ENCODE measurements at regions not wholly inside any gene's neighbourhood (a gene's known extent, or its start where the extent isn't known, plus 50 kb on each side); places are given as distances from the start of the nearest gene placed in this dataset.

DNA sequence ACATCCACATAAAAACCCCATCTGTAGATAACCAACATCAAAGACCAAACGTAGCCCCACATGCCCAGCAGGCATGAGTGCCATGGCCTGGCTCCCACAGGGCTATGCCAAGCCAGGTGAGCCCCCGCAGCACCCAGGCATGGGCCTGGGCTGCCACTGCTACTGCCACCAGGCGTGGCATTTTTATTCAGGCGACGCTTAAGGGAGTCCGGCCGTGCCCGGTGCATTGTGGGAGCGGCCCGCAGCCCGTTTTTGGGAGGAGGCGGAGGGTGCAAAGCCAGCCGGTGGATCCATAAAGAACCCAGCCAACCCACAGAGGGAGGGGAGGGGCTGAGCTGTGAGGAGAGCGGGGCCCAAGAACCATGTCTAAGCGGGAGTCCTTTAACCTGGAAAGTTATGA, 83.6 kb downstream of the XIST start:
- Histone ChIP-seq H2AFZ (ENCODE audit: low read length) (no peak overlapping the region), H3K9me2 (replicated peaks; ENCODE audit: insufficient read depth, low read length) (no peaks in the 10 kb centered on the region), H3K27me3 (ENCODE audit: low read length) (no peaks in the 10 kb centered on the region)

DNA sequence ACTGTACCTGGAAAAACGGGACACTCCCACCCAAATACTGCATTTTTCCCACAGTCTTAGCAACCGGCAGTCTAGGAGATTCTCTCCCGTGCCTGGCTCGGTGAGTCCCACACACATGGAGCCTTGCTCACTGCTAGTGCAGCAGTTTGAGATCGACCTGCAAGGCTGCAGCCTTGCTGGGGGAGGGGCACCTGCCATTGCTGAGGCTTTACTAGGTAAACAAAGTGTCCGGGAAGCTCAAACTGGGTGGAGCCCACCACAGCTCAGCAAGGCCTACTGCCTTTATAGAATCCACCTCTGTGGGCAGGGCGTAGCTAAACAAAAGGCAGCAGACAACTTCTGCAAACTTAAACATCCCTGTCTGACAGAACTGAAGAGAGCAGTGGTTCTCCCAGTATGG, 84.4 kb downstream of the XIST start:
- DNase-seq, result no peak
- Histone ChIP-seq H3K27me3 (ENCODE audit: low read length) (no peaks in the 10 kb centered on the region), H3K9me2 (replicated peaks; ENCODE audit: insufficient read depth, low read length) (no peaks in the 10 kb centered on the region), H3K9ac (ENCODE audit: low read length) (no peak overlapping the region), H3K4me1 (ENCODE audit: low read length) (peaks cover 37% of the 10 kb centered on the region), H3K79me2 (ENCODE audit: low read length) (no peaks in the 10 kb centered on the region), H3K4me2 (ENCODE audit: low read depth, low read length, poor library complexity, severe bottlenecking) (no peak overlapping the region), H3K27ac (ENCODE audit: low read length) (no peak overlapping the region), H4K20me1 (ENCODE audit: insufficient read depth, low read depth, low read length) (no peaks in the 10 kb centered on the region; the same call in 1 of the 2 replicates), H3K4me3 (ENCODE audit: low read length) (no peak overlapping the region), H3K9me3 (ENCODE audit: low read length) (no peaks in the 10 kb centered on the region), H3K36me3 (ENCODE audit: insufficient read depth, low read length) (no peaks in the 10 kb centered on the region), H2AFZ (ENCODE audit: low read length) (no peak overlapping the region)

More for the DNA sequence above, 83.6 kb downstream of the XIST start:
- H4K20me1 ChIP-seq (ENCODE audit: insufficient read depth, low read depth, low read length), result no peaks in the 10 kb centered on the region; the same call in 1 of the 2 replicates
- H3K27ac ChIP-seq (ENCODE audit: low read length), result no peak overlapping the region
- H3K79me2 ChIP-seq (ENCODE audit: low read length), result no peaks in the 10 kb centered on the region
- H3K4me3 ChIP-seq (ENCODE audit: low read length), result no peak overlapping the region
- H3K9ac ChIP-seq (ENCODE audit: low read length), result no peak overlapping the region
- H3K36me3 ChIP-seq (ENCODE audit: insufficient read depth, low read length), result no peaks in the 10 kb centered on the region
- no peak overlapping the region for H3K4me2 ChIP-seq (ENCODE audit: low read depth, low read length, poor library complexity, severe bottlenecking)
- H3K9me3 ChIP-seq (ENCODE audit: low read length), result no peaks in the 10 kb centered on the region
- no peak for DNase-seq
- H3K4me1 ChIP-seq (ENCODE audit: low read length), result peaks cover 32% of the 10 kb centered on the region

DNA sequence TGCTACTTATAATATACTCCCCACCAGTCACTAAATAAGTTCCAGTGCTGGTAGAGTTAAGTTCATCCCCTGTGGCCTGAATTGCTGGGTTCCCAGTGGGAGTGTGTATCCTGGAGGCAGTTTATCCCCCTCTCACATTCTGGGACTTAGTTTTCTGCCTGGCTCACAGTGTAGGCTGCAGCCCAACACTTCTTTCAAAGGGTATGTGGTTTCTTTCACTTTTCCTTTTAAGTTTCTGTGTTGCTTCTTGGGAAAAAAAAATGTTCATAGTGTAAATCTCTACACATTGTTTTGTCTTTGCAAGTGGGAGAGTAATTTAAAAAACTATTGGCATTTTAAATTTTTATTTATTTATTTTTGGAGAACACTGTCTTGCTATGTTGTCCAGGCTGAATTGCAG, 85.5 kb downstream of the XIST start:
- no peaks in the 10 kb centered on the region for H3K36me3 ChIP-seq (ENCODE audit: insufficient read depth, low read length)
- H3K4me1 ChIP-seq (ENCODE audit: low read length), result peaks cover 37% of the 10 kb centered on the region
- peak overlapping the region; percentile 88 for H3K4me2 ChIP-seq (ENCODE audit: low read depth, low read length, poor library complexity, severe bottlenecking)
- DNase-seq, result no peak
- no peaks in the 10 kb centered on the region for H3K9me3 ChIP-seq (ENCODE audit: low read length)
- H2AFZ ChIP-seq (ENCODE audit: low read length), result no peak overlapping the region
- no peaks in the 10 kb centered on the region; the same call in 1 of the 2 replicates for H4K20me1 ChIP-seq (ENCODE audit: insufficient read depth, low read depth, low read length)
- H3K9me2 ChIP-seq (replicated peaks; ENCODE audit: insufficient read depth, low read length), result no peaks in the 10 kb centered on the region
- H3K27ac ChIP-seq (ENCODE audit: low read length), result peak overlapping the region; percentile 99
- H3K9ac ChIP-seq (ENCODE audit: low read length), result peak overlapping the region; percentile 57
- H3K4me3 ChIP-seq (ENCODE audit: low read length), result peak overlapping the region; percentile 42
- no peaks in the 10 kb centered on the region for H3K79me2 ChIP-seq (ENCODE audit: low read length)
- H3K27me3 ChIP-seq (ENCODE audit: low read length), result no peaks in the 10 kb centered on the region

DNA sequence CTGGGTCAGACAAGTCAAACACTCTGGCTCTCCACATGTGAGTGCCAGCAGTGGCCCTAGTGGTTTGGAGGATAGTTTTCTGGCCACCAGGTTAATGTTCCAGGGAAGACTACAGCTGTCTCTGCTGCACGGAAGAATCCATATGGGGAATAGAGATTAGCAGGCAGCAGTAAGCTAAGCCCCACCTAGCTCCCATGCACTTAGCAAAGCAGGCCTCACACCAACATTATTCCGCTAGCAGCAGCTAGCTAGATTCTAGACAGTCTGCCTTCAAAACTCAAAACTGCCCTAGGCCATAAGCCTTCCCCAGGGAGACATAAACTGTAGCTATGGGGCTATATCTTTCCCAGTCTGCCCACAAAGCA, 86.1 kb downstream of the XIST start:
- H3K9ac ChIP-seq (ENCODE audit: low read length), result peak overlapping the region; percentile 57
- H3K79me2 ChIP-seq (ENCODE audit: low read length), result no peaks in the 10 kb centered on the region
- H2AFZ ChIP-seq (ENCODE audit: low read length), result no peak overlapping the region
- H3K4me1 ChIP-seq (ENCODE audit: low read length), result peaks cover 37% of the 10 kb centered on the region
- no peak for DNase-seq
- H3K9me3 ChIP-seq (ENCODE audit: low read length), result no peaks in the 10 kb centered on the region
- no peaks in the 10 kb centered on the region; the same call in 1 of the 2 replicates for H4K20me1 ChIP-seq (ENCODE audit: insufficient read depth, low read depth, low read length)
- H3K27ac ChIP-seq (ENCODE audit: low read length), result peak overlapping the region; percentile 99
- H3K9me2 ChIP-seq (replicated peaks; ENCODE audit: insufficient read depth, low read length), result no peaks in the 10 kb centered on the region
- no peaks in the 10 kb centered on the region for H3K36me3 ChIP-seq (ENCODE audit: insufficient read depth, low read length)
- peak overlapping the region; percentile 42 for H3K4me3 ChIP-seq (ENCODE audit: low read length)
- H3K4me2 ChIP-seq (ENCODE audit: low read depth, low read length, poor library complexity, severe bottlenecking), result peak overlapping the region; percentile 88
- H3K27me3 ChIP-seq (ENCODE audit: low read length), result no peaks in the 10 kb centered on the region

DNA sequence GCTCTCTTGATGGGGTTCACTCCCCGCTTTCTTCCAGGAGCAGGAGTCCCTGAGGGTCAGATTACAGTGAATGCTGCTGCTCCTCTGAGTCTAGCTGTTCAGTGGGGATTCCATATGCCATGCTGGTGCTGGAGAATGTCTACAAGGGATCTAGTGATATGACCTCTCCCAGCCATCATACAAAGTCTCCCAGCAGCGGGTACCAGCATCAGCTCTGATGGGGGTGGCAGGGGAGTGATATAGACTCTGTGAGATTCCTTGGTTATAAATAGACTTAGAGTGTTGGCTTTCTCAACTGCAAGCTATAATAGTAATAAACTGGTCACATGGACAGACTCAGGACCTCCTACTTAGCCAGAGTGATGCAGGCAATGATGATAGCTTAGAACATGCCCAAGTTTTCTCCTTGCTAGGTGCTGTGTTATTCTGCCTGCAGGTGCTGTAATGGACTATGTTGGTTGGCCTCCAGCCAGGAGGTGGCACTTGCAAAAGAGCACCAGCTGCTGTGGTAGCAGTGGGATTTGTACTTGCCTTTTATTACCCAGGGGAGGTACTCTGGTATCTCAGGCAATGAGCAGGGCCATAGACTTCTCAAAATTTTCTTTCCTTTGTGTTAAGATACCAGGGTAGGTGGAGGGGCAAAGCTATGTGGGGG, 86.6 kb downstream of the XIST start:
- no peak overlapping the region for H2AFZ ChIP-seq (ENCODE audit: low read length)
- peak overlapping the region; percentile 99 for H3K27ac ChIP-seq (ENCODE audit: low read length)
- no peaks in the 10 kb centered on the region; the same call in 1 of the 2 replicates for H4K20me1 ChIP-seq (ENCODE audit: insufficient read depth, low read depth, low read length)
- no peaks in the 10 kb centered on the region for H3K36me3 ChIP-seq (ENCODE audit: insufficient read depth, low read length)
- no peaks in the 10 kb centered on the region for H3K9me2 ChIP-seq (replicated peaks; ENCODE audit: insufficient read depth, low read length)
- H3K4me2 ChIP-seq (ENCODE audit: low read depth, low read length, poor library complexity, severe bottlenecking), result peak overlapping the region; percentile 88
- H3K9me3 ChIP-seq (ENCODE audit: low read length), result no peaks in the 10 kb centered on the region
- H3K4me3 ChIP-seq (ENCODE audit: low read length), result peak overlapping the region; percentile 64
- H3K9ac ChIP-seq (ENCODE audit: low read length), result peak overlapping the region; percentile 79
- H3K27me3 ChIP-seq (ENCODE audit: low read length), result no peaks in the 10 kb centered on the region
- peak; percentile 94 for DNase-seq
- H3K79me2 ChIP-seq (ENCODE audit: low read length), result no peaks in the 10 kb centered on the region
- H3K4me1 ChIP-seq (ENCODE audit: low read length), result peaks cover 37% of the 10 kb centered on the region

DNA sequence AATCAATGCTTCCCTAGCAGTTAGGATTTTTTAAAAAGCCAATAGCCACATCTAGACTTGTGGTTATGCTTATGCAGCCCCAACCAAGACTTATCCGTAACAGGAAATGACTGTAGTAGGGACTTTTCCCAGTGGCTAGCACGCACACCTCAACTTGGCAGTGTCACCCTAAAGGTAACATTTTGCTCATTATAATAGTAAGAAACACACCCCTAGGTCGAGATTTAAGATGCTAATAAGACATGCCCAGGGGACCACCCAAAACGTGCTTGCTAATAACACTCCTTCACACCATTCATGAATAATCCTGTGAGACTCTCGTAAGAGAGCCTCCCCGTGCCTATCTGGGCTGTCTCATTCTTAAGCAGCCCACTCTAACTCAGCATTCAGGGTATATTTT, 94.3 kb downstream of the XIST start:
- DNase-seq, result no peak
- H3K9ac ChIP-seq (ENCODE audit: low read length), result no peak overlapping the region
- 0 out of 2 replicates have a peak overlapping the region, but pooled peaks have one; percentile 12 for H3K27ac ChIP-seq (ENCODE audit: low read length)
- no peak overlapping the region for H3K4me2 ChIP-seq (ENCODE audit: low read depth, low read length, poor library complexity, severe bottlenecking)
- no peaks in the 10 kb centered on the region for H3K27me3 ChIP-seq (ENCODE audit: low read length)
- H4K20me1 ChIP-seq (ENCODE audit: insufficient read depth, low read depth, low read length), result no peaks in the 10 kb centered on the region
- H3K36me3 ChIP-seq (ENCODE audit: insufficient read depth, low read length), result no peaks in the 10 kb centered on the region
- H3K9me2 ChIP-seq (replicated peaks; ENCODE audit: insufficient read depth, low read length), result no peaks in the 10 kb centered on the region; the same call in 1 of the 2 replicates
- no peaks in the 10 kb centered on the region for H3K9me3 ChIP-seq (ENCODE audit: low read length)
- peaks cover 18% of the 10 kb centered on the region for H3K4me1 ChIP-seq (ENCODE audit: low read length)
- no peaks in the 10 kb centered on the region for H3K79me2 ChIP-seq (ENCODE audit: low read length)
- no peak overlapping the region for H3K4me3 ChIP-seq (ENCODE audit: low read length)
- peak overlapping the region; percentile 57 for H2AFZ ChIP-seq (ENCODE audit: low read length)
